SH-SY5Y (cell line): ENCODE measurements at regions not wholly inside any gene's neighbourhood (a gene's known extent, or its start where the extent isn't known, plus 50 kb on each side); places are given as distances from the start of the nearest gene placed in this dataset.

ENCODE experiments used
- GATA2 ChIP-seq: IDR thresholded peaks from 2 replicates; pipeline ENCODE4 v1.6.1; 2011; ENCODE audit warnings: mild to moderate bottlenecking, low read depth, low read length
- GATA3 ChIP-seq: IDR thresholded peaks from 2 replicates; pipeline ENCODE4 v1.6.1; 2011; ENCODE audit warnings: low read depth, mild to moderate bottlenecking, low read length, moderate library complexity

DNA sequence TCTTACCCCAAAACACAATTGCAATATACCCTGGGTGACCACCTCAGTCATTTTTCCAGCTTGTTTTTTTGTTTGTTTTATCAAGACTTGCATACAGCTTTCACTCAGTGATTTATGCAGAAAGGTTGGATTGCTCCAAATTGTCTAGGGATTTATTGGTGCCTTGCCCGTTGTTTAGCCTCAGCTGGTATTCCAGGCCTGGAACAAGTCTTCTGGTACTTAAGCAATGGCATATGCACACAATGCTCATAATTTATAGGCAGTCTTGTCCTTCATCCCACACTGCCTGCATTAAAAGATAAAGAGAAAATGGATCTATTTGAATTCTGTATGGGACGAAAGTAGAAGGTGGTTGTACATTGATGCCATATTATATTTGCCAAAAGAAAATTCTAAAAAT, 392.5 kb downstream of the ADAMTS20 start:
- TF ChIP-seq GATA2 (no peak), GATA3 (no peak)
